HCT116 (cell line): ENCODE measurements at regions not wholly inside any gene's neighbourhood (a gene's known extent, or its start where the extent isn't known, plus 50 kb on each side); places are given as distances from the start of the nearest gene placed in this dataset.

Experiments
- ATAC-seq: fragments of 200-7000 bp; cut with Tn5 transposase; 2 replicates; pipeline ENCODE4 v1.9.1; 2020; ENCODE audit warnings: mild to moderate bottlenecking, moderate library complexity
- BruUV-seq: library from RNA; stranded (reverse); fragments of 400-500 nt; replicated peaks from 2 replicates; lab custom pipeline; 2021; lab: Mats Ljungman, UMichigan
- CTCF ChIA-PET: fragments of 300-600 bp; sonication (Branson Sonifier 250); formaldehyde crosslinking; loops from one replicate; lab custom pipeline; 2021; ENCODE audit warnings: antibody characterized with exemption; lab: Charles Lee
- POLR2A ChIA-PET: fragments of 300-600, 350-600 bp; sonication (Branson Sonifier 250); formaldehyde crosslinking; loops from one replicate; lab custom pipeline; 2021; ENCODE audit warnings: antibody characterized with exemption; lab: Charles Lee
- RAD21 ChIA-PET, 2 experiments: fragments of 300-600 bp; sonication (Branson Sonifier 250); formaldehyde crosslinking; loops; one replicate each; lab custom pipeline; 2023; ENCODE audit warnings: low total read pairs in 2 of 2; ENCODE audit not compliant: uncharacterized antibody in 2 of 2, unreplicated experiment in 2 of 2, low non-redundant PET in 1 of 2; lab: Charles Lee
- DNase-seq: peaks from one replicate; pipeline ENCODE4 v3.0.0-alpha.2; 2010; ENCODE audit warnings: low read depth, low spot score
- H2AFZ ChIP-seq: fragments of 200-600 bp; shearing (Covaris generic), sonication (generic); 2 replicates; pipeline ENCODE4 v1.6.1; 2017; ENCODE audit warnings: low read depth, mixed run types, mixed read lengths, antibody characterized with exemption, low read length; ENCODE audit not compliant: poor library complexity, severe bottlenecking
- H3K27ac ChIP-seq: 2 replicates; pipeline ENCODE4 v1.5.1; 2012; ENCODE audit warnings: low read depth, low read length
- H3K27me3 ChIP-seq: fragments of 200-600 bp; sonication (generic); 2 replicates; pipeline ENCODE4 v1.6.1; 2016; ENCODE audit warnings: mixed run types, low read length, mixed read lengths; ENCODE audit not compliant: insufficient read depth
- H3K36me3 ChIP-seq, 2 experiments: fragments of 200-500 bp in 1 of 2; fragments of 200-600 bp in 1 of 2; sonication (Bioruptor generic) in 1 of 2; sonication (generic) in 1 of 2; 2 replicates each; pipeline versions ENCODE4 v1.5.1 to v1.6.1; 2014 to 2016; ENCODE audit warnings: low read length in 2 of 2, inconsistent platforms in 1 of 2, mixed read lengths in 1 of 2, mixed run types in 1 of 2; ENCODE audit not compliant: insufficient read depth in 2 of 2, control insufficient read depth in 1 of 2
- H3K4me1 ChIP-seq, 2 experiments: fragments of 200-600 bp in 1 of 2; sonication (generic) in 1 of 2; 2 replicates each; pipeline versions ENCODE4 v1.5.1 to v1.6.1; 2012 to 2017; ENCODE audit warnings: low read length in 2 of 2, inconsistent platforms in 1 of 2, mild to moderate bottlenecking in 1 of 2, mixed read lengths in 1 of 2, mixed run types in 1 of 2, moderate library complexity in 1 of 2; ENCODE audit not compliant: insufficient read depth in 2 of 2, control insufficient read depth in 1 of 2
- H3K4me2 ChIP-seq: fragments of 200-600 bp; sonication (generic); 2 replicates; pipeline ENCODE4 v1.6.1; 2017; ENCODE audit warnings: mixed run types, low read length, mixed read lengths
- H3K4me3 ChIP-seq, 2 experiments: fragments of 200-600 bp in 1 of 2; sonication (generic) in 1 of 2; replicated peaks in 1 of 2; 2 replicates each; pipeline ENCODE4 v1.5.1; 2011 to 2016; ENCODE audit warnings: low read length in 2 of 2, control low read depth in 1 of 2, low read depth in 1 of 2, mild to moderate bottlenecking in 1 of 2, mixed read lengths in 1 of 2, mixed run types in 1 of 2
- H3K79me2 ChIP-seq: fragments of 200-600 bp; sonication (generic); 2 replicates; pipeline ENCODE4 v1.6.1; 2017; ENCODE audit warnings: mild to moderate bottlenecking, mixed run types, low read length, moderate library complexity, mixed read lengths; ENCODE audit not compliant: insufficient read depth
- H3K9ac ChIP-seq: fragments of 200-600 bp; sonication (generic); 2 replicates; pipeline ENCODE4 v1.6.1; 2016; ENCODE audit warnings: low read length, mixed read lengths
- H3K9me2 ChIP-seq: fragments of 200-600 bp; sonication (generic), shearing (Covaris generic); 2 replicates; pipeline ENCODE4 v1.6.1; 2017; ENCODE audit warnings: mixed run types, mild to moderate bottlenecking, moderate library complexity; ENCODE audit not compliant: insufficient read depth
- H3K9me3 ChIP-seq, 2 experiments: fragments of 200-500 bp in 1 of 2; fragments of 200-600 bp in 1 of 2; sonication (Bioruptor generic) in 1 of 2; sonication (generic) in 1 of 2; 2 replicates each; pipeline ENCODE4 v1.6.1; 2014 to 2017; ENCODE audit warnings: low read length in 2 of 2, mixed read lengths in 2 of 2, inconsistent platforms in 1 of 2, low read depth in 1 of 2, mild to moderate bottlenecking in 1 of 2, mixed run types in 1 of 2, moderate library complexity in 1 of 2; ENCODE audit not compliant: control insufficient read depth in 1 of 2, insufficient read depth in 1 of 2
- H4K20me1 ChIP-seq: fragments of 200-600 bp; sonication (generic), shearing (Covaris generic); 2 replicates; pipeline ENCODE4 v1.6.1; 2017; ENCODE audit warnings: mixed run types, mild to moderate bottlenecking, moderate library complexity; ENCODE audit not compliant: insufficient read depth
- ATF3 ChIP-seq: IDR thresholded peaks from 2 replicates; pipeline ENCODE4 v1.6.1; 2012
- CBX3 ChIP-seq: IDR thresholded peaks from 2 replicates; pipeline ENCODE4 v1.6.1; 2012; ENCODE audit warnings: low read depth
- CEBPB ChIP-seq: IDR thresholded peaks from 2 replicates; pipeline ENCODE4 v1.6.1; 2012; ENCODE audit warnings: low read depth
- CTCF ChIP-seq, 3 experiments: fragments of 200-600 bp in 1 of 3; sonication (generic) in 1 of 3; IDR thresholded peaks in 2 of 3; conservative IDR thresholded peaks in 1 of 3; 2 replicates each; pipeline ENCODE4 v1.5.1; 2012 to 2017; ENCODE audit warnings: low read depth in 2 of 3, low read length in 2 of 3, antibody characterized with exemption in 1 of 3, borderline replicate concordance in 1 of 3, control low read depth in 1 of 3, mild to moderate bottlenecking in 1 of 3, mixed read lengths in 1 of 3, mixed run types in 1 of 3, moderate library complexity in 1 of 3; ENCODE audit not compliant: insufficient read depth in 1 of 3
- EGR1 ChIP-seq: IDR thresholded peaks from 2 replicates; pipeline ENCODE4 v1.6.1; 2012; ENCODE audit warnings: low read depth
- ELF1 ChIP-seq: IDR thresholded peaks from 2 replicates; pipeline ENCODE4 v1.6.1; 2012; ENCODE audit warnings: low read depth, borderline replicate concordance
- EZH2 ChIP-seq: fragments of 200-600 bp; sonication (generic); IDR thresholded peaks from 2 replicates; pipeline ENCODE4 v1.6.1; 2017; ENCODE audit warnings: antibody characterized with exemption, mixed run types
- EZH2phosphoT487 ChIP-seq: fragments of 200-600 bp; IDR thresholded peaks from 2 replicates; pipeline ENCODE4 v1.6.1; 2018; ENCODE audit warnings: antibody characterized with exemption, borderline replicate concordance
- FOSL1 ChIP-seq: IDR thresholded peaks from 2 replicates; pipeline ENCODE4 v1.6.1; 2012; ENCODE audit warnings: low read depth
- JUND ChIP-seq: IDR thresholded peaks from 2 replicates; pipeline ENCODE4 v1.6.1; 2012
- MAX ChIP-seq: IDR thresholded peaks from 2 replicates; pipeline ENCODE4 v1.6.1; 2012
- POLR2A ChIP-seq: IDR thresholded peaks from 2 replicates; pipeline ENCODE4 v1.7.0; 2011; ENCODE audit warnings: borderline replicate concordance; ENCODE audit not compliant: insufficient read depth, insufficient read length; ENCODE audit errors: extremely low read depth
- POLR2AphosphoS5 ChIP-seq: IDR thresholded peaks from 2 replicates; pipeline ENCODE4 v1.6.1; 2011; ENCODE audit warnings: mild to moderate bottlenecking, low read depth, low read length, moderate library complexity
- RAD21 ChIP-seq: IDR thresholded peaks from 2 replicates; pipeline ENCODE4 v1.6.1; 2012; ENCODE audit warnings: low read depth, mild to moderate bottlenecking
- SIN3A ChIP-seq: IDR thresholded peaks from 2 replicates; pipeline ENCODE4 v1.6.1; 2012; ENCODE audit warnings: low read depth
- SRF ChIP-seq: IDR thresholded peaks from 2 replicates; pipeline ENCODE4 v1.6.1; 2012; ENCODE audit warnings: low read depth
- TCF7L2 ChIP-seq: IDR thresholded peaks from 2 replicates; pipeline ENCODE4 v1.7.0; 2011; ENCODE audit warnings: borderline replicate concordance, inconsistent platforms; ENCODE audit not compliant: insufficient read depth, insufficient read length; ENCODE audit errors: extremely low read depth
- YY1 ChIP-seq: IDR thresholded peaks from 2 replicates; pipeline ENCODE4 v1.6.1; 2011; ENCODE audit warnings: low read length, low read depth, moderate library complexity, mild to moderate bottlenecking; ENCODE audit not compliant: insufficient replicate concordance; ENCODE audit errors: extremely low read depth
- ZNF274 ChIP-seq: fragments of 200-500 bp; sonication (Bioruptor generic); IDR thresholded peaks from 2 replicates; pipeline ENCODE4 v1.6.1; 2014; ENCODE audit warnings: mild to moderate bottlenecking, low read depth, low read length, inconsistent platforms
- intact Hi-C: fragments of 100-400 bp; cut with micrococcal nuclease; formaldehyde crosslinking; loops from 2 replicates; pipeline ENCODE4 v1.10.0; 2022

GRCh38 chr11:119803726-119804294 lies 74.8 kb upstream of the NECTIN1 start:
- no peak overlapping the region for H3K4me2 ChIP-seq
- ATAC-seq = no peak
- ChIA-PET RAD21 (no interaction called here), CTCF (no interaction called here), POLR2A (no interaction called here)
- no peak overlapping the region for H2AFZ ChIP-seq
- H3K27ac ChIP-seq = no peak overlapping the region
- H3K9me3 ChIP-seq = no peaks in the 10 kb centered on the region
- TF ChIP-seq SRF = no peak
- TF ChIP-seq EGR1 = no peak
- TF ChIP-seq EZH2phosphoT487 = no peak
- no peak for TF ChIP-seq EZH2
- no peak for TF ChIP-seq FOSL1
- TF ChIP-seq ATF3 = no peak
- TF ChIP-seq POLR2A = no peak
- no peak for TF ChIP-seq MAX
- TF ChIP-seq YY1 = no peak
- TF ChIP-seq POLR2AphosphoS5 = no peak
- no peak for TF ChIP-seq CBX3
- no peak for TF ChIP-seq ELF1
- no peaks in the 10 kb centered on the region for H4K20me1 ChIP-seq
- DNase-seq = no peak
- H3K4me1 ChIP-seq = no peaks in the 10 kb centered on the region
- no peaks in the 10 kb centered on the region for H3K9me2 ChIP-seq
- no TSS peak for BruUV-seq
- H3K9ac ChIP-seq = no peak overlapping the region
- H3K36me3 ChIP-seq = no peaks in the 10 kb centered on the region
- H3K4me3 ChIP-seq = no peak overlapping the region
- H3K79me2 ChIP-seq = no peaks in the 10 kb centered on the region
- 0 out of 2 replicates have a peak, but pooled peaks cover 19% of the 10 kb centered on the region for H3K27me3 ChIP-seq
- intact Hi-C loops = no loop called here

GRCh38 chr11:119803139-119803538 lies 74.1 kb upstream of the NECTIN1 start:
- H3K79me2 ChIP-seq = no peaks in the 10 kb centered on the region
- ChIA-PET RAD21 (no interaction called here), POLR2A (no interaction called here), CTCF (no interaction called here)
- H3K36me3 ChIP-seq = no peaks in the 10 kb centered on the region
- ATAC-seq (no peak), DNase-seq (no peak)
- intact Hi-C loops = no loop called here
- no peaks in the 10 kb centered on the region for H3K9me3 ChIP-seq
- H3K27ac ChIP-seq = no peak overlapping the region
- 0 out of 2 replicates have a peak, but pooled peaks cover 16% of the 10 kb centered on the region for H3K27me3 ChIP-seq
- no peaks in the 10 kb centered on the region for H3K9me2 ChIP-seq
- no peak overlapping the region for H3K9ac ChIP-seq
- no peaks in the 10 kb centered on the region for H3K4me1 ChIP-seq
- H2AFZ ChIP-seq = no peak overlapping the region
- no peak overlapping the region for H3K4me3 ChIP-seq
- no peaks in the 10 kb centered on the region for H4K20me1 ChIP-seq
- no TSS peak for BruUV-seq
- H3K4me2 ChIP-seq = no peak overlapping the region
- TF ChIP-seq CTCF (IDR thresholded peaks at IDR 0.05 in 2 of 3, conservative IDR thresholded peaks at IDR 0.05 in 1 of 3; ENCODE audit: borderline replicate concordance in 1 of 3, insufficient read depth in 1 of 3, low read depth in 2 of 3, low read length in 2 of 3) = no peak
- no peak for TF ChIP-seq JUND
- TF ChIP-seq ELF1 = no peak
- TF ChIP-seq EGR1 = no peak
- TF ChIP-seq CEBPB = no peak
- TF ChIP-seq ZNF274 = no peak
- no peak for TF ChIP-seq SIN3A
- no peak for TF ChIP-seq TCF7L2
- TF ChIP-seq RAD21 = no peak
